SK-N-SH (cell line): ENCODE measurements at regions not wholly inside any gene's neighbourhood (a gene's known extent, or its start where the extent isn't known, plus 50 kb on each side); places are given as distances from the start of the nearest gene placed in this dataset.

Source experiments
- CTCF ChIA-PET: fragments of 300-600, 350-600 bp; formaldehyde crosslinking; extraction: SDS; loops from one replicate; lab custom pipeline; 2021; lab: Yijun Ruan, JAX
- POLR2A ChIA-PET: fragments of 350-600 bp; sonication (Branson Sonifier 250); formaldehyde crosslinking; extraction: SDS; loops from one replicate; lab custom pipeline; 2020; ENCODE audit warnings: antibody characterized with exemption, inconsistent platforms; lab: Yijun Ruan, JAX
- DNase-seq: peaks from one replicate; pipeline ENCODE4 v3.0.0; 2012
- H2AFZ ChIP-seq: fragments of 200-600 bp; sonication (generic); 2 replicates; pipeline ENCODE4 v1.8.1; 2016; ENCODE audit warnings: antibody characterized with exemption, mild to moderate bottlenecking, low read depth
- H3F3A ChIP-seq: fragments of 200-600 bp; sonication (generic); replicated peaks from 2 replicates; pipeline ENCODE3; 2016; ENCODE audit warnings: antibody characterized with exemption, mild to moderate bottlenecking; ENCODE audit not compliant: insufficient read depth
- H3K27ac ChIP-seq, 2 experiments: fragments of 200-500 bp in 1 of 2; fragments of 200-600 bp in 1 of 2; sonication (Bioruptor generic) in 1 of 2; sonication (generic), shearing (Covaris generic) in 1 of 2; 2 replicates each; pipeline versions ENCODE4 v1.5.1 to v1.6.1; 2014 to 2016; ENCODE audit warnings: low read depth in 2 of 2, inconsistent platforms in 1 of 2, low read length in 1 of 2, mild to moderate bottlenecking in 1 of 2, mixed read lengths in 1 of 2
- H3K27me3 ChIP-seq: fragments of 200-600 bp; sonication (generic), shearing (Covaris generic); 2 replicates; pipeline ENCODE4 v1.6.1; 2016; ENCODE audit warnings: mixed run types; ENCODE audit not compliant: insufficient read depth
- H3K36me3 ChIP-seq, 2 experiments: fragments of 200-500 bp in 1 of 2; fragments of 200-600 bp in 1 of 2; sonication (Bioruptor generic) in 1 of 2; sonication (generic) in 1 of 2; replicated peaks in 1 of 2; 2 replicates each; pipeline versions ENCODE3 to v1.5.1; 2014 to 2016; ENCODE audit warnings: low read length in 1 of 2, mild to moderate bottlenecking in 1 of 2; ENCODE audit not compliant: insufficient read depth in 2 of 2, control insufficient read depth in 1 of 2
- H3K4me1 ChIP-seq, 2 experiments: fragments of 200-500 bp in 1 of 2; fragments of 200-600 bp in 1 of 2; sonication (Bioruptor generic) in 1 of 2; sonication (generic), shearing (Covaris generic) in 1 of 2; 2 replicates each; pipeline versions ENCODE4 v1.5.1 to v1.6.1; 2014 to 2016; ENCODE audit warnings: low read depth in 1 of 2, low read length in 1 of 2, mixed run types in 1 of 2; ENCODE audit not compliant: insufficient read depth in 2 of 2, control insufficient read depth in 1 of 2
- H3K4me2 ChIP-seq: fragments of 200-600 bp; sonication (generic), shearing (Covaris generic); 2 replicates; pipeline ENCODE4 v1.6.1; 2017; ENCODE audit warnings: mixed run types
- H3K4me3 ChIP-seq, 2 experiments: fragments of 200-500 bp in 1 of 2; fragments of 200-600 bp in 1 of 2; sonication (Bioruptor generic) in 1 of 2; sonication (generic), shearing (Covaris generic) in 1 of 2; 2 replicates each; pipeline versions ENCODE4 v1.5.1 to v1.8.1; 2014 to 2016; ENCODE audit warnings: low read depth in 2 of 2, inconsistent platforms in 1 of 2, low read length in 1 of 2, mild to moderate bottlenecking in 1 of 2, mixed read lengths in 1 of 2, moderate library complexity in 1 of 2
- H3K79me2 ChIP-seq: fragments of 200-600 bp; sonication (generic); 2 replicates; pipeline ENCODE4 v1.8.1; 2017; ENCODE audit warnings: mild to moderate bottlenecking; ENCODE audit not compliant: insufficient read depth
- H3K9ac ChIP-seq: fragments of 200-600 bp; sonication (generic); 2 replicates; pipeline ENCODE4 v1.6.1; 2017; ENCODE audit warnings: mixed run types
- H3K9me2 ChIP-seq: fragments of 200-600 bp; sonication (generic); 2 replicates; pipeline ENCODE4 v1.6.1; 2017; ENCODE audit warnings: mixed run types
- H3K9me3 ChIP-seq: fragments of 200-600 bp; sonication (generic); 2 replicates; pipeline ENCODE4 v1.6.1; 2017; ENCODE audit warnings: mixed run types, mild to moderate bottlenecking, moderate library complexity
- H4K20me1 ChIP-seq: fragments of 200-600 bp; sonication (generic); 2 replicates; pipeline ENCODE4 v1.6.1; 2017; ENCODE audit warnings: mild to moderate bottlenecking, mixed run types; ENCODE audit not compliant: insufficient read depth
- EZH2phosphoT487 ChIP-seq: fragments of 200-600 bp; sonication (generic); IDR thresholded peaks from 2 replicates; pipeline ENCODE4 v1.6.1; 2017; ENCODE audit warnings: low read depth, mixed run types, mild to moderate bottlenecking, antibody characterized with exemption, moderate library complexity, borderline replicate concordance
- JUND ChIP-seq: IDR thresholded peaks from 2 replicates; pipeline ENCODE4 v1.4.0; 2012
- POLR2AphosphoS5 ChIP-seq: IDR thresholded peaks from 2 replicates; pipeline ENCODE4 v1.6.1; 2012; ENCODE audit warnings: low read depth, low read length
- RFX5 ChIP-seq: IDR thresholded peaks from 2 replicates; pipeline ENCODE4 v1.6.1; 2012; ENCODE audit warnings: mild to moderate bottlenecking, improper control_type of control experiment, low read length
- SIN3A ChIP-seq: IDR thresholded peaks from 2 replicates; pipeline ENCODE4 v1.6.1; 2012; ENCODE audit warnings: low read depth, mild to moderate bottlenecking, low read length, moderate library complexity, borderline replicate concordance
- SMC3 ChIP-seq: IDR thresholded peaks from 2 replicates; pipeline ENCODE4 v1.6.1; 2012; ENCODE audit warnings: low read depth, low read length, improper control_type of control experiment
- WGBS: methylation state at CpG from one replicate; pipeline ENCODE4 v1.1.6; 2017; ENCODE audit warnings: low lambda C conversion rate; 5-methylcytosine and 5-hydroxymethylcytosine counted together
- TF ChIP-seq, protein P1 (sequence below): fragments of 150-350 bp; IDR thresholded peaks from 2 replicates; pipeline ENCODE4 v1.6.1; 2017; ENCODE audit warnings: antibody characterized with exemption, low read length, low read depth, borderline replicate concordance
- TF ChIP-seq, protein P2 (sequence below): IDR thresholded peaks from 2 replicates; pipeline ENCODE4 v1.4.0; 2012; ENCODE audit warnings: low read depth
- TF ChIP-seq, protein P3 (sequence below): IDR thresholded peaks from 2 replicates; pipeline ENCODE4 v1.4.0; 2012; ENCODE audit warnings: low read depth, borderline replicate concordance

DNA sequence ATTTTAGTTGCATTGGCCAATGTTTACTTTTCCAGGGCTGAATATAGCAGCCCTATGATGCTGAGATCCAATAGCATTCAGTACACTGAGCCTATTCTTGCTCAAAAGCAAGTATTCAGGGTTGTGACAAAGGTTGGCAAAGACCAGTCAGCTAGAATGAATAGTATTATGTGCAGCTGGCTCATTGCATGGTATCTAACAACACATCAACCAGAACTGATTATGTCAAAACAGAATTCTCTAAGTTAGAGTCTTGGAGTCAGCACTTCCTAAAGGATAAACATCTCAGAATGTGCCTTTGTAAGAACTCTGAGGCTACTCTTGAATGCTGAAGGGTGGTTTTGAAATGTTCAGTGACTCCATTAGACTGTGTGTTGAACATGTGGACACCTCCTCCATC lies 774.5 kb upstream of the RGMB start:
- no peaks in the 10 kb centered on the region for H3K4me1 ChIP-seq
- H3K9ac ChIP-seq = no peak overlapping the region
- H3K4me2 ChIP-seq = no peak overlapping the region
- DNase-seq = no peak
- no peaks in the 10 kb centered on the region for H4K20me1 ChIP-seq
- H3K36me3 ChIP-seq = no peaks in the 10 kb centered on the region
- H3F3A ChIP-seq = no peaks in the 10 kb centered on the region
- H3K27ac ChIP-seq = no peak overlapping the region
- H3K4me3 ChIP-seq = no peak overlapping the region
- no peaks in the 10 kb centered on the region for H3K79me2 ChIP-seq
- no peaks in the 10 kb centered on the region for H3K9me2 ChIP-seq
- no peaks in the 10 kb centered on the region for H3K27me3 ChIP-seq
- CTCF ChIA-PET = no interaction called here
- no peak overlapping the region for H2AFZ ChIP-seq
- POLR2A ChIA-PET = no interaction called here
- TF ChIP-seq, protein P1, sequence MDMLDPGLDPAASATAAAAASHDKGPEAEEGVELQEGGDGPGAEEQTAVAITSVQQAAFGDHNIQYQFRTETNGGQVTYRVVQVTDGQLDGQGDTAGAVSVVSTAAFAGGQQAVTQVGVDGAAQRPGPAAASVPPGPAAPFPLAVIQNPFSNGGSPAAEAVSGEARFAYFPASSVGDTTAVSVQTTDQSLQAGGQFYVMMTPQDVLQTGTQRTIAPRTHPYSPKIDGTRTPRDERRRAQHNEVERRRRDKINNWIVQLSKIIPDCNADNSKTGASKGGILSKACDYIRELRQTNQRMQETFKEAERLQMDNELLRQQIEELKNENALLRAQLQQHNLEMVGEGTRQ = no peak
- TF ChIP-seq RFX5 = no peak
- TF ChIP-seq EZH2phosphoT487 = no peak
- TF ChIP-seq SMC3 = no peak
- TF ChIP-seq POLR2AphosphoS5 = no peak
- TF ChIP-seq, protein P2, sequence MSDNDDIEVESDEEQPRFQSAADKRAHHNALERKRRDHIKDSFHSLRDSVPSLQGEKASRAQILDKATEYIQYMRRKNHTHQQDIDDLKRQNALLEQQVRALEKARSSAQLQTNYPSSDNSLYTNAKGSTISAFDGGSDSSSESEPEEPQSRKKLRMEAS = no peak
- H3K9me3 ChIP-seq = no peaks in the 10 kb centered on the region

DNA sequence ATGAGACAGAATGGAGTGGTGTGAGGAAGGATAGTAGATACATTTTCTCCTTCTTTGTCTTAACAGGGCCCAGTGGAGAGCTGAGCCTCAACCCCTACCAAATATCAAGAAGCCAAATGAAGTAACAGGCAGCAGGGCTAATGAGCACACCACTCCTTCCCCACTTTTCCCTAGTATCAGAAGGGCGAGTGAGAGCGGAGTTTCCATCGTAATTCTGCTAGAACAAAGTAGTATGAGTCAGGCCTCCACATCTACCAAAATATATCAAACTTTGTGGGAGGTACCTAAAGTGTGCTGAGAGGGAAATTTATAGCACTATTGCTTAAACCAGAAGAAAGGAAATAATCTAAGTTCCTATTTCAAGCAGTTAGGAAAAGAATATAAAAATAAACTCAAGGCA lies 769.0 kb upstream of the RGMB start:
- POLR2A ChIA-PET = no interaction called here
- Histone ChIP-seq H3K4me2 (no peak overlapping the region), H4K20me1 (no peaks in the 10 kb centered on the region), H3K27ac (no peak overlapping the region), H3K9me2 (no peaks in the 10 kb centered on the region), H3K9me3 (peaks cover 5% of the 10 kb centered on the region; the same call in 1 of the 2 replicates), H3K4me3 (no peak overlapping the region), H3K27me3 (no peaks in the 10 kb centered on the region), H2AFZ (no peak overlapping the region), H3K36me3 (no peaks in the 10 kb centered on the region), H3K79me2 (no peaks in the 10 kb centered on the region), H3K4me1 (no peaks in the 10 kb centered on the region), H3K9ac (no peak overlapping the region), H3F3A (no peaks in the 10 kb centered on the region)
- CTCF ChIA-PET = no interaction called here
- WGBS = 82% methylated on average over 3 of the region's 3 CpGs
- no peak for TF ChIP-seq JUND
- DNase-seq = no peak

DNA sequence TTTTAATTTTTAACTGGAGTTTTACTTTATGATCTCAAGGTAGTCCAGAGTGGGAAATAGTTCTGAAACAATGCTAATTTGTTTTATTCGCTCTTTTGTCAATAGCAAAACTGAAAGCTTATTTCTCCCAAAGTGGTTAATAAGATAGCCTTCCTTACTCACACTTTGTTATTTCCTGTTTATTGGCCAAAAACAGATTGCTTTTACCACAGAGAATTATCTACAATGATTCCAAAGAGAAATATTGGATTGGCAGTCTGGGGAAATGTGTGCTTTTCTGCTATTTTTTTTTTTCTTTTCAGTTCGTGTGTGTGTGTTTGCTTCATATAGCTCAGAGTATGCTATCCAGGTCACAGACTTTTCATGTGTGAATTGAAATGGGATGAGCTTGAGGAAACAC lies 756.7 kb upstream of the RGMB start:
- Histone ChIP-seq H4K20me1 (no peaks in the 10 kb centered on the region), H2AFZ (no peak overlapping the region)
- TF ChIP-seq, protein P3, sequence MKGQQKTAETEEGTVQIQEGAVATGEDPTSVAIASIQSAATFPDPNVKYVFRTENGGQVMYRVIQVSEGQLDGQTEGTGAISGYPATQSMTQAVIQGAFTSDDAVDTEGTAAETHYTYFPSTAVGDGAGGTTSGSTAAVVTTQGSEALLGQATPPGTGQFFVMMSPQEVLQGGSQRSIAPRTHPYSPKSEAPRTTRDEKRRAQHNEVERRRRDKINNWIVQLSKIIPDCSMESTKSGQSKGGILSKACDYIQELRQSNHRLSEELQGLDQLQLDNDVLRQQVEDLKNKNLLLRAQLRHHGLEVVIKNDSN = no peak
- no peak for TF ChIP-seq SIN3A
- TF ChIP-seq, all 33 proteins: peak for 0
- 77% methylated on average over 2 of the region's 2 CpGs for WGBS
- Histone ChIP-seq H3K4me3 (no peak overlapping the region), H3K9me2 (no peaks in the 10 kb centered on the region), H3K27me3 (no peaks in the 10 kb centered on the region), H3K4me1 (no peaks in the 10 kb centered on the region), H3K9ac (no peak overlapping the region), H3F3A (no peaks in the 10 kb centered on the region), H3K79me2 (no peaks in the 10 kb centered on the region), H3K9me3 (peaks cover 5% of the 10 kb centered on the region; the same call in 1 of the 2 replicates), H3K36me3 (no peaks in the 10 kb centered on the region), H3K4me2 (no peak overlapping the region), H3K27ac (no peak overlapping the region)
- no peak for DNase-seq
- CTCF ChIA-PET = no interaction called here
- POLR2A ChIA-PET = no interaction called here
